Amniotic epithelial cell (primary cell): ENCODE measurements at regions not wholly inside any gene's neighbourhood (a gene's known extent, or its start where the extent isn't known, plus 50 kb on each side); places are given as distances from the start of the nearest gene placed in this dataset.

Experiments used
- DNase-seq: peaks from one replicate; pipeline ENCODE4 v3.0.0-alpha.2; 2010; ENCODE audit warnings: low read depth

GRCh38 chr6:98634569-98634968 lies 199.8 kb upstream of the POU3F2 start:
- DNase-seq, result no peak

GRCh38 chr6:98635191-98635590 lies 199.2 kb upstream of the POU3F2 start:
- no peak for DNase-seq

- no peak for DNase-seq
Observed at GRCh38 chr6:98636941-98637340, 197.4 kb upstream of the POU3F2 start.

GRCh38 chr6:98639089-98639635 lies 195.2 kb upstream of the POU3F2 start:
- DNase-seq, result no peak

GRCh38 chr6:98640366-98640765 lies 194.0 kb upstream of the POU3F2 start:
- no peak for DNase-seq

- DNase-seq, result no peak
Observed at GRCh38 chr6:98641949-98642719, 192.2 kb upstream of the POU3F2 start.

- DNase-seq, result no peak
Observed at GRCh38 chr6:98644063-98644462, 190.3 kb upstream of the POU3F2 start.

GRCh38 chr6:98648211-98648914 lies 186.0 kb upstream of the POU3F2 start:
- DNase-seq, result no peak

- no peak for DNase-seq
Observed at GRCh38 chr6:98650941-98651340, 183.4 kb upstream of the POU3F2 start.

GRCh38 chr6:98653179-98653578 lies 181.2 kb upstream of the POU3F2 start:
- no peak for DNase-seq

GRCh38 chr6:98657764-98658163 lies 176.6 kb upstream of the POU3F2 start:
- peak; percentile 23 for DNase-seq

- DNase-seq, result no peak
Observed at GRCh38 chr6:98669371-98669770, 165.0 kb upstream of the POU3F2 start.

- no peak for DNase-seq
Observed at GRCh38 chr6:98670045-98670746, 164.2 kb upstream of the POU3F2 start.

- DNase-seq, result no peak
Observed at GRCh38 chr6:98672681-98673475, 161.5 kb upstream of the POU3F2 start.

- no peak for DNase-seq
Observed at GRCh38 chr6:98678481-98678880, 155.9 kb upstream of the POU3F2 start.

GRCh38 chr6:98686008-98686601 lies 148.3 kb upstream of the POU3F2 start:
- no peak for DNase-seq

- no peak for DNase-seq
Observed at GRCh38 chr6:98687752-98688151, 146.6 kb upstream of the POU3F2 start.

GRCh38 chr6:98695091-98695801 lies 139.1 kb upstream of the POU3F2 start:
- no peak for DNase-seq

GRCh38 chr6:98711380-98711779 lies 123.0 kb upstream of the POU3F2 start:
- no peak for DNase-seq

GRCh38 chr6:98716341-98716740 lies 118.0 kb upstream of the POU3F2 start:
- DNase-seq, result no peak
